GM21390 (cell line): ENCODE measurements at regions not wholly inside any gene's neighbourhood (a gene's known extent, or its start where the extent isn't known, plus 50 kb on each side); places are given as distances from the start of the nearest gene placed in this dataset.

Experiments used
- ATAC-seq: cut with Tn5 transposase; IDR thresholded peaks from one replicate; pipeline ENCODE4 v1.9.1; 2021; ENCODE audit not compliant: unreplicated experiment

DNA sequence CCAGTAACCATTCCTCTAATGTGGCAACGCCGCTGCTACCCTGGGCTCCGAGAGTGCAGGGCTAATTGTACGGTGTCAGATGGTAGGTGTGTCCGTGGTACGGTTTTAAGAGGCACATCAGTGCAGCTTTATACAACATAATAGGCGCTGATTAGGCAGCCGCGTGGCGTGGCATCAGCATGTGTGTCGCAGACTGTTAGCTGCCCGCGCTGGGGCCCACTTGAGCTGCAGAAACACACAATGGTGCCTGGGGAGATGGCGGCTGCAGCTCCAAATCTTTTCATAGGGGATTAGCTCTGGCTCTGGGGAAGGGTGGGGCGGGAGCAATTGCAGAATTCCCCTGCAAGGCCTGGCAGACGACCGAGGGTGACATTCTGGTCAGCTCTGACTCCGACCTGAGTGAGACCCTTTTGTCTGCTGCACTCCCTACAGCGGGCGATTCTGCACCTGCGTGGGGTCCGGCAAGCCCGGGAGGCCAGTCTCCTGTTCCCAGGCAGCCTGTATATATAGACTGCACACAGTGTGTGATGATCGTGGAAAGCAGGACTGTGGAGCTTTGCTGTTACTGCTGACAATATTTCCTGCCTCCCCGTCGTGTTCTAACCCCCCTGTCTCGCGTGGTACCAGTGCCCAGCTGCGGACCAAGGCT is 722.7 kb upstream of the CELF2 start:
- no peak for ATAC-seq

GRCh38 chr10:10295537-10295936 is 722.1 kb upstream of the CELF2 start:
- no peak for ATAC-seq

- ATAC-seq, result no peak
Measured at GRCh38 chr10:10302689-10303088, 715.0 kb upstream of the CELF2 start.

GRCh38 chr10:10307036-10307435 is 710.6 kb upstream of the CELF2 start:
- no peak for ATAC-seq

GRCh38 chr10:10307551-10307950 is 710.1 kb upstream of the CELF2 start:
- ATAC-seq, result no peak

DNA sequence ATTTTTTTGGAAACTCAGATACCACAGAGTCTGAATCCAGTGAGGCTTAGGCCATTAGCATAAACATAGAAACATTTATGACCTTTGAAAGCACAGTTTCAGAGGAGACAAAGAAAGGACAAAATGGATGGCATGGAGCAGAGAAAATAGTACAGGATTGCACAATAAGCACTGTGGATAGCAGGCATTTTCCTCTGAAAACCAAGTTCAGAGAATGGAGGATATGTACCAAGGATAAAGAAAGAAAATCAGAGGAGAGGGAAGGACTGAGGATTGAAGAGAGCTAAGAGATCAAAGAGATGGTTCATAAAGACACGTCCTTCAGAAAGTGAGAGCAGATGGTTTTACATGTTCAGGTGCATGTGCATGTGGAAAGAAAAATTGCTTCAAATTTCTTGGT is 707.2 kb upstream of the CELF2 start:
- ATAC-seq, result no peak

- ATAC-seq, result no peak
Measured at GRCh38 chr10:10311966-10312365, 705.7 kb upstream of the CELF2 start.

DNA sequence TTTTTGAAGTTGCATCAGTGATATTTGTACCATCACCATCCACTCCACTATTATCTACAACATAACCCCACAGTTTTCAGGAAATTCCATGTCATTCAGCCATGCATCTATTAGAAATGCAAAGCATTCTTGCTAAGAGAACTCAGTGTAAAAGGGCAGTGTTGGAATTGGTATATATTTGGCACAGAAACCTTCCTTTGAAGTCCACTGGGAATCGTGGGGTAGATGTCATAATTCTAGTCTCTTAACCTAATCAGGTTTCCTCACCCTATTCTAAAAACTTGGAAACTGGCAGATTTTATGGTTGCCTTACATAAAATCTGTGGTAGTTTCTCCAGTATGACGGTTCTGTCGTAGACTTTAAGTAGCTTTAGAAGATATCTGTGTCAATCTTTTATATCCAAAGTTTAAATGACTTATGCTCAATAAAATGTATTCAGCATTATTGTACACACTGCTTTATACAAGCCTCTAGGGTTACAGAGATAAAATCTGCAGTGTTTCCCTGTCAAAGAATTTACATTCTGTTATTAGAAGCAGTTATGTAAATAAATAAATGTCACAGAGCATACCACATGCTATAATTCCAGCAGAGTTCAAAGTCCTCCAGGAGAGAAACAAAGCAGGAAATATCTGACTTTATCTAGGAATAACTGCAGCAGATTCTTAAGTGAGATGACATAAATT is 704.4 kb upstream of the CELF2 start:
- ATAC-seq, result no peak

DNA sequence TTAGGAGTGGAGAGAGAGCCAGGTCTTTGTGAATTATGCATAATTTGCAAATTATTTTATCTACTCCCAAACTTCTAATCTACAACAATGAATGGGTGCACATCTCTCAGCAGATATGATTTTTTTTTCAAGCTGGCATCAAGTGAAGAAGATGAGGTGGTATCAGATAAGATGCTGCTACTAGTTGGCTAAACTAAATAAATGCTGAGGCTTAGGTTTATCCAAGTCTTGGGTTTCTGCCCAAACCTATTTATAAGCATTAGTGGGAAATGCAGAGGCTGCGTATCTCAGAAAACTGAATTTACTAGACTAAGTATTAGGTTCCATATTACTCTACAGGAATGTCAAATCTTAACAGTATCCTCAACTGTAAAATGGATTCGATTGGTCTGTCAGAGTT is 703.0 kb upstream of the CELF2 start:
- no peak for ATAC-seq

DNA sequence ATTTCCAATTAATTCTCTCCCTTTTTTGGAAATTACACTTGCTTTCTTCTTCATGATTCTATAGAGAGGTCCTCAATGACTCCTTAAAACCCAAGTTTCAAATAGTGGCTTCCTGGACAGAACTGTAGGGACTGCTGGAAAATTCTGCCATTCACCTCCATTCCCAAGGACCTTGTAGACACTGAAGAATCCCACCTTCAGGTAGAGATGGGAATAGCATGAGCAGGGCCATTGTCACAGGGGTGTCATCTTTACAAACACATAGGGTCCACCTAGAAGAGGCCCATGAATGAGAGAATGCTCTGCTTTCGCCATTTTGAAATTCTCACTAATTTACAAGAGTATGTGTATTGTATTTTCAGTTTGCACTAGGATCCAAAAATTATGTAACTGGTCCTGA is 701.7 kb upstream of the CELF2 start:
- no peak for ATAC-seq

GRCh38 chr10:10317151-10317550 is 700.5 kb upstream of the CELF2 start:
- no peak for ATAC-seq

DNA sequence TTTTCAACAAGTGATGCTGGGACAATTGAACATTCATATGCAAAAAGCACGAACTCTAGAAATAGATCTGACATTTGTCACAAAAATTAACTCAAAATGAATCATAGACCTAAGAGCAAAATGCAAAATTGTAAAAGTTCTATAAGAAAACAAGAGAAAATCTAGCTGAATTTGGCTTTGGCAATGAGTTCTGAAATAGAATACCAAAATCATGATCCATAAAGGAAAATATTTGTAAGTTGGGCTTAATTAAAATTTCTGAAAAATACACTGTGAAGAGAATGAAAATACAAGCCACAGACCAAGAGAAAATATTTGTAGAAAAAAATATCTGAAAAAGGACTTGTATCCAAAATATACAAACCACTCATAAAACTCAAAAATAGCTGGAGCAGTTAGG is 698.8 kb upstream of the CELF2 start:
- no peak for ATAC-seq

GRCh38 chr10:10320956-10321355 is 696.7 kb upstream of the CELF2 start:
- no peak for ATAC-seq

DNA sequence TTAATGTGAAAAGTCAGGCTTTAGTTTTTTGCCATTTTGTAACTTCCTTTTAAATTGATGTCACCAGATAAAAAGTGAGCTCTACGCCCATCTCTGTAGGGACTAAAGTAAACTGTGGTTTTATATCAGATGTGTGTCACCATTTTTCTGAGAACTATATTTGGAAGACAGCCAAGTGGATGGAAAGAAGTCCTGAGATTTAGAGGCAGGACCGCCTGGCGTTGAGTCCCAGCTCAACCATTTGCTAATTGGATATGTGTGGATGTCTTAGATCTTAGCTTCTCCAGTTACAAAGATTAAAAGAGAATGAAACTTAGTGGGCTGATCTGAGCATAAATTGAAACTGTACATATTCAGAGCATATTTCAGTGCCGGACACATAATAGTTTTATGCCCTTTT is 691.6 kb upstream of the CELF2 start:
- ATAC-seq, result no peak

GRCh38 chr10:10327934-10328333 is 689.7 kb upstream of the CELF2 start:
- no peak for ATAC-seq

GRCh38 chr10:10330418-10330817 is 687.3 kb upstream of the CELF2 start:
- ATAC-seq, result no peak

DNA sequence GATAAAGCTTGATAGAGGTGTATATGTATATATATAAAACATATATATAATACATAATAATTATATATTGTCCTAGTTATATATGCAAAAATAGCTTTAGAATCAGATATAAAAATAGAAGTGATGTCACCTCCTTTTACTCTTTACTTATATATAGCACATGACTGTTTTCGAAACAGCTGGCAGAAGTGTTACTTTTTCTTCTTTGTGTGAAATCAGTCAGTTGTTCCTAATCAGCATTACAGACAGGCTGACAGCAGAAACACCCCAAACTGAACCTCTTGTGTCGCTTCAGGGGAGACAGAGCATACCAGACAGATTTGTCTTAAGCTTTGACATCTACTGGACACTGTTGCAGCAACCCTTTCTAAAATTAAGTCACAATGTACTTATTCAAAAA is 684.9 kb upstream of the CELF2 start:
- no peak for ATAC-seq

DNA sequence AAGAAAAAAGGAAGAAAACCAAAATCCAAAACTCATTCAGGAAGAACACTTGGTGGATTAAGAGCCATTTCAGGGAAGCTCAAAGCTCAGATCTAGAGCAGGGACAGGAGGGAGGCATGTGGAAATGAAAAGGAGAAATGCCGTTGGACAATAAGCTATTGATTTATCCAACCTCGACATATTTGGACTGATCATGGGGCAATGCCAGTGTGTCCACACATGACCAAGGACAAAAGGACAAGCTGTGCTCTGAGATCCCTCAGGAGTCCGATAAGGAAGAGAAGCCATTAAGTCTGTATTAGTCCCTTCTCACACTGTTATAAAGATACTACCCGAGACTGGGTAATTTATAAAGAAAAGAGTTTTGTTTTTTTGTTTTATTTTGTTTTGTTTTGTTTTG is 684.0 kb upstream of the CELF2 start:
- ATAC-seq, result no peak

DNA sequence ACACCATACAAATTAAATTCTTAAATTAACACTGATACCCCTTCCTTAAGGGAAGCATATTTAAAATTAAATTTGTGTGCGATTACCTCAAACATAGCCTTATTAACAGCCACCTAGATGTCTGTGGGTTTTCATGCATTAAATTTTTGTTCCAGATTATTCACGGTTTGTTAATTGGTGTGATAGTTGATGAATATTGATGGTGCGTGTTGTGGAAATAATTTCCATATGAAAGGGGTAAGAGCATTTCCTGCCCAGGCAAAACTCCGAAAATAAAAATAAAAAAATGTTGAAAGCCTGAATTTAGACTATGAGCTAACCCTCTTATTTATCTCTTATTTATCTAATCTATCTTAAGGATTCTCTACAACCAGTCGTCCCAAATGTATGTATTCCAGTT is 679.3 kb upstream of the CELF2 start:
- ATAC-seq, result no peak

- ATAC-seq, result no peak
Measured at GRCh38 chr10:10346390-10347150, 671.1 kb upstream of the CELF2 start.

GRCh38 chr10:10350050-10350449 is 667.6 kb upstream of the CELF2 start:
- ATAC-seq, result no peak

GRCh38 chr10:10351451-10351850 is 666.2 kb upstream of the CELF2 start:
- ATAC-seq, result no peak
